Mammary epithelial cell (primary cell): ENCODE measurements at regions not wholly inside any gene's neighbourhood (a gene's known extent, or its start where the extent isn't known, plus 50 kb on each side); places are given as distances from the start of the nearest gene placed in this dataset.

Experiments
- CTCF ChIP-seq, 2 donors: IDR thresholded peaks in 1 of 2; conservative IDR thresholded peaks in 1 of 2; 2 replicates each; pipeline ENCODE4 v1.5.1; 2011 to 2012; ENCODE audit warnings: inconsistent platforms in 2 of 2, low read length in 2 of 2, mild to moderate bottlenecking in 2 of 2, control low read depth in 1 of 2, low read depth in 1 of 2; ENCODE audit not compliant: insufficient read depth in 1 of 2; ENCODE audit errors: extremely low read depth in 1 of 2
- EZH2 ChIP-seq: IDR thresholded peaks from 2 replicates; pipeline ENCODE4 v1.6.1; 2012; ENCODE audit warnings: low read length, inconsistent platforms, borderline replicate concordance

GRCh38 chr10:61605221-61605620 is 57.5 kb upstream of the CABCOCO1 start:
- TF ChIP-seq CTCF (conservative IDR thresholded peaks at IDR 0.05 in 1 of 2, IDR thresholded peaks at IDR 0.05 in 1 of 2; ENCODE audit: extremely low read depth in 1 of 2, insufficient read depth in 1 of 2, low read depth in 1 of 2, low read length in 2 of 2) (no peak), EZH2 (no peak)
